NCI-H2081 (cell line): ENCODE measurements at regions not wholly inside any gene's neighbourhood (a gene's known extent, or its start where the extent isn't known, plus 50 kb on each side); places are given as distances from the start of the nearest gene placed in this dataset.
A peak's percentile ranks its signal among the peaks of the same experiment; 100 is the strongest.
"Not testable (repeated sequence)": the region's sequence is repeated elsewhere in the genome, so short reads cannot be mapped to it uniquely, and the experiment has no call there.

Source experiments
- DNase-seq, 2 experiments: peaks; one replicate each; lab custom pipeline; 2025; lab: John Stamatoyannopoulos, UW

- DNase-seq, result no peak
Measured at GRCh38 chr5:97936231-97936630, 753.2 kb upstream of the RIOK2 start.

GRCh38 chr5:97937846-97938245, 754.8 kb upstream of the RIOK2 start:
- no peak for DNase-seq

DNA sequence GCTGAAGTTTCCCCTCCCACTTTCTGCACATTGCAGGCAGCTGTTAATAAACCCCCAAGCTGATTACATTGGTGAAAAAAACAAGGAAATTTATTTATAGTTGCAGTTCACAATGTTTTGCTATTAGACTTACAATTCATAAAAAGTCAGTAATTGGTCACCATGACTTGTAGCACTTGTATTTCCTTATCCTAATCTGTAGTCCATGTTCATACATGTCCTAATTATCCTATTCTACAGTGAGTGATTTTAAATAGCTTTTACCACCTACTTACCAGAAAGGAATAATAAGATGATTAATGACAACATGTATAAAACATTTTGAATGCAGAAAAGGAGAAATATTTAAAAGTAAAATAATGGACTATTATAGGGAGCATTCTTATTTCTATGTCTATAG, 760.0 kb upstream of the RIOK2 start:
- no peak for DNase-seq

- DNase-seq, result no peak
Measured at GRCh38 chr5:97951139-97951538, 768.1 kb upstream of the RIOK2 start.

- DNase-seq, result no peak
Measured at GRCh38 chr5:97955450-97955849, 772.4 kb upstream of the RIOK2 start.

DNA sequence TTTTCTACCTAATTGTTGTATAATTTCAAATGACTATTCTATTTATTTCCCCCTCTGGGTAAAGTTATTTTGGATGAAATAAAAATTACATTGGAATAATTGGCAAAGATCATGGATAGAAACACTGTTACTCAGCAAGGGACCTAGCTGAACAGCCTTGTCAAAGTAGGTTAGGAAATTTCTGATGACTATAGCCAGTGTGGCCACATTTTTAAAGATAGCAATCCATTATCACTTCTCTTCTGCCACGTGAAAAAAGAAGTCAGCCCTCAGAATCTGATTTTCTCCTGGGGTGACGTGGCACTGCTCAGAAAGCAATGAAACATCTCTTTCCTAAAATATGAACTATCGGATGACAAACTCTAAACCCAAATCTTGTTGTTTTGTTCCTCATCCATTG, 784.2 kb upstream of the RIOK2 start:
- DNase-seq, result no peak

GRCh38 chr5:97968346-97968745, 785.3 kb upstream of the RIOK2 start:
- DNase-seq, result no peak

DNA sequence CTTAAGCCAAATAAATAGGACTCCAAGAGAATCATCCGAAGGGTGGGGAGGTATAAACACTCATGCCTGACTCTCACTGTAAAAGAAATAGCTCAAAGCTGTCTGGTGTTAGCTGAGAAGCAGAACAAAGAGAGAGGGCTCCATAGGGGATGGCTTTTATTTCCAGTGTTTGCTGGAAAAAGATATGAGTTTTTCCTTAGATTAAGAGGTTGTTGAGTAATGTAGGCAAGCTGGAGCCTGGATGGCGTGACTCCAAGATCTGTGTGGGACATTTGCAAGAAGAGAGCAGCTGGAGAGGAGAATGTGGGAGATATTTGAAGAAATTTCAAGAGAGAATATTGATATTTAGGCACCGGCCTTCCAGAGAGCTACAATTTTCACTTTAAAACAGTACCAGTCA, 793.7 kb upstream of the RGMB start:
- DNase-seq, result no peak

DNA sequence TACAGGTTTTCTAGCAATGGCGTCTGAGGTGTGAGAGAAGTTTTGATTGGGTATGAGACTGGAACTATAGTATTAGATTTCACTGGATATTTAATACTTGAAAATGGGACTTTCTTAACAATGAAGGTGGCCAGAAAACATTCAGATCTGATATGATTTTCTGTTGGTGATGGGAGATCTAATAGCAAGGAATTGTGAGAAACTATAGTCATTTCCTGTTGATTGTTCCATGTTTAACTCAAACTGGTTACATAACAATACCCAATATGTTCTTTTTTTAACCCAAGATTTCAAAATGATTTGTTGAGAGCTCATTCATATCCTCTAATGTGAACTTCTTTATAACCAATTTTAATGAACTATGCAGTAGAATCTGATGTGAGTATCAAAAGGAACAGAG, 793.2 kb upstream of the RGMB start:
- no peak for DNase-seq

DNA sequence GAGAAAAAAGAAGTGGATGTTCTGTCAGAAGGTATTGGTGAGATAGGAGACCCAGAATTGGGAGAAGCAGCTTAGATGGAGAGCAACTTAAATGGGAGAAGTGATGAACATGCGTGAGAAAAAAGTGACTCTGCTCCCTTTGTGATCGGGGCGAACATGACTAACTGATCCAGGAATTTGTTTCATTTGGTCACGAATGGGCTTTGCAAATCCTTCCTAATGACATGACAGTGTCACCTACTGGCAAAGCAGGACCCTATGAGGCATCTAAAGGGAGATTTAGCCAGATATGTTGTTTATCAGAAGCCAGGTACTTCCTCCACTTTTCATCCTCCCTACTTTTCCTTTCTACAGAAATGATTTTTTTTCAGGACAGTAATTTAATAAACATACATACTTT, 787.4 kb upstream of the RGMB start:
- DNase-seq, result no peak

- no peak for DNase-seq
Measured at GRCh38 chr5:97991236-97991635, 782.2 kb upstream of the RGMB start.

DNA sequence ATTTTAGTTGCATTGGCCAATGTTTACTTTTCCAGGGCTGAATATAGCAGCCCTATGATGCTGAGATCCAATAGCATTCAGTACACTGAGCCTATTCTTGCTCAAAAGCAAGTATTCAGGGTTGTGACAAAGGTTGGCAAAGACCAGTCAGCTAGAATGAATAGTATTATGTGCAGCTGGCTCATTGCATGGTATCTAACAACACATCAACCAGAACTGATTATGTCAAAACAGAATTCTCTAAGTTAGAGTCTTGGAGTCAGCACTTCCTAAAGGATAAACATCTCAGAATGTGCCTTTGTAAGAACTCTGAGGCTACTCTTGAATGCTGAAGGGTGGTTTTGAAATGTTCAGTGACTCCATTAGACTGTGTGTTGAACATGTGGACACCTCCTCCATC, 774.5 kb upstream of the RGMB start:
- DNase-seq, result no peak

- DNase-seq, result no peak
Measured at GRCh38 chr5:98004463-98004862, 769.0 kb upstream of the RGMB start.

GRCh38 chr5:98016771-98017170, 756.7 kb upstream of the RGMB start:
- no peak for DNase-seq

GRCh38 chr5:98030273-98030672, 743.2 kb upstream of the RGMB start:
- not testable (repeated sequence) for DNase-seq

DNA sequence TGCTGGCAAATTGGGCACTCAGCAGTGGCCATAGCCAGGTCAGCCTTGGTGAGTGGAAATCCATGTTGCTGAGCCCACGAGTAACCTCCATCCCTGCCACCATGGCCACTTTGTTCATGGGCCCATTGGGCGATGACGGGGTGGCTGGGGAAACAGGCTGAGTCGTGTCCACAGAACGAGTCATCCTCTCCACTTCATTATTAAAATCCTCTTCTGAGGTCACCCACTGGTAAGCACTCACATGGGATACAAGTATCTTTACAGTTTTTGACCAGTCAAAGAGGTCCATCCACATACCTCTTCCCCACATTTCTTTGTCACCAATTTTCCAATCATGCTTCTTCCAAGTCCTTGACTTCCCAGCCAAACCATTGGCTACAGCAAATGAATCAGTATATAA, 742.4 kb upstream of the RGMB start:
- not testable (repeated sequence) for DNase-seq

DNA sequence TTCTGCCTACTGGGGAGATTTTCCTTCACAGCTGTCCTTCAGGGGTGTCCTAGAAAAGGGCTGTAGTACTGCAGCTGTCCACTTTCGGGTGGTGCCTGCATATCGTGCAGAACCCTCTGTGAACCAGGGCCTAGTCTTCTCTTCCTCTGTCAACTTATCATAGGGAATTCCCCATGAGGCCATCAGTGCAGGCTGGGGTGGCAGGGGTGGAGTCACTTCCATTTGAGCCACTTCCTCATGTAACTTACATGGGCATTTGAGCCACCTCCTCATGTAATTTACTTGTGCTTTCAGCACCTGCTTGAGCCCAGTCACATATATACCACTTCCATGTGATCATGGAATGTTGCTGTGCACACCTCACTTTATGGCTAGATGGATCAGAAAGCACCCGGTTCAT, 742.0 kb upstream of the RGMB start:
- DNase-seq, result no peak

DNA sequence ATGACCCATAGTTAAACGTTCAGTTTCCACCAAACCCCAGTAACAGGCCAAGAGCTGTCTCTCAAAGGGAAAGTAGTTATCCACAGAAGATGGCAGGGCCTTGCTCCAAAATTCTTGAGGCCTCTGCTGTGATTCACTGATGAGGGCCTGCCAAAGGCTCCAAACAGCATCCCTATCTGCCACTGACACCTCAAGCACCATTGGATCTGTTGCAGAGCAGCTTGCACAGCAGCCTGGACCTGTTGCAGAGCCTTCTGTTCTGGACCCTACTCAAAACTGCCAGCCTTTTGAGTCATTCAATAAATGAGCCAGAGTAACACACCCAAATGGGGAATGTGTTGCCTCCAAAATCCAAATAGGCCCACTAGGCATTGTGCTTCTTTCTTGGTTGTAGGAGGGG, 741.5 kb upstream of the RGMB start:
- DNase-seq, result no peak

GRCh38 chr5:98041661-98042060, 731.8 kb upstream of the RGMB start:
- no peak for DNase-seq

GRCh38 chr5:98042521-98042920, 730.9 kb upstream of the RGMB start:
- no peak for DNase-seq

DNA sequence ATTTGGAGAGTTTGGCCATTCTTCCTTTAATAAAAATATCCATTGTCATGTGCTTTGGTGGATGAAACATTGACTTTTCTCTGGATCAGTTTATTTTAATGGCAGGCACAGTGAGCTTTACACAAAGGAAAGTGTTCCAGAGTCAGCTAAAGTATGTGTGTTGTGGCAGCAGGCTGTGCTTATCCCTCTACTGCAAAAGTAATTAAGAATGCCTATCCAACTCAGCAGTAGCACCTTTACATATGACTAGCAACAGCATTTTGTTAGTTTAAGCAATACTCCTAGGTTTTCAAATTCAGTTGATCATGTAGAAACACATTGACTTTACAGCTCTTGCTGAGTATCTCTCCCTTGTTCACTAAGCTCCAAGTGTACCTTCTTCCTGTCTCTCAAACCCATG, 730.5 kb upstream of the RGMB start:
- DNase-seq, result no peak

DNA sequence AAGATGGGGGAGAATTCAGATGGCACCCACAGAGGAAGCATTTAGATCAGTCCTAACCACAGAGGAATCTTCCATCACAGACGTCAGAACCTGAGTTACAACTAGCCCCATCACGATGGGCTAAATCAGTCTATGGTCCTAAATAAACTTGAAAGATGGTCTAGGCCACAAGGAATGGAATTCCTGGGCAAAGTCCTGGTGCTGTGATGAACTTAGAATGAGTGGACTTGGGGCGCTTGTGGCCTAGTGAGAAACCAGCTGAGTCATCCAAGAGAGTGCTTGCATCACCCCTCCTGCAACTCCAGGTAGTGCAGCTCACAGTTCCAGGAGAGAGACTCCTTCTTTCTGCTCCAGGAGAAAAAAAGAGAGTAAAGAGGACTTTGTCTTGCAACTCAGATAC, 722.9 kb upstream of the RGMB start:
- no peak for DNase-seq

DNA sequence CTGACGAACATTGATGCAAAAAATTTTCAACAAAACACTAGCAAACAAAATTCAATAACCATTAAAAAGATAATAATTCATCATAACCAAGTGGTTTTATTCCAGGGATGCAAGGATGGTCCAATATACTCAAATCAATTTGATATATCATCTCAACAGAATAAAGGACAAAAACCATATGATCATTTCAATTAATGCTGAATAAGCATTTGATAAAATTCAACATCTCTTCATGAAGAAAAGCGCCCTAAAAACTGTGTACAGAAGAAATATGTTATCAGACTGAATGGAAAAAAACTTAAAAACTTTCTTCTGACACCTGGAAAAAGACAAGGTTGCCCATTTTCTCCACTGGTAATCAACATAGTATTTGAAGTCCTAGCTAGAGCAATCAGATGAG, 720.3 kb upstream of the RGMB start:
- no peak for DNase-seq

- DNase-seq, result no peak
Measured at GRCh38 chr5:98060148-98060547, 713.3 kb upstream of the RGMB start.

GRCh38 chr5:98064118-98064685, 709.3 kb upstream of the RGMB start:
- DNase-seq, result peak in 1 of 2 experiments; percentile 7
